GM21381 (cell line): ENCODE measurements at regions not wholly inside any gene's neighbourhood (a gene's known extent, or its start where the extent isn't known, plus 50 kb on each side); places are given as distances from the start of the nearest gene placed in this dataset.
A peak's percentile ranks its signal among the peaks of the same experiment; 100 is the strongest.

Source experiments
- ATAC-seq: cut with Tn5 transposase; IDR thresholded peaks from one replicate; pipeline ENCODE4 v1.9.1; 2021; ENCODE audit warnings: mild to moderate bottlenecking, moderate library complexity; ENCODE audit not compliant: unreplicated experiment

GRCh38 chr12:93279565-93280412 lies 97.9 kb upstream of the NUDT4 start:
- no peak for ATAC-seq

GRCh38 chr12:93287149-93287548 lies 90.6 kb upstream of the NUDT4 start:
- ATAC-seq, result no peak

- no peak for ATAC-seq
These were observed 89.1 kb upstream of the NUDT4 start for GRCh38 chr12:93288626-93289025.

GRCh38 chr12:93290391-93290790 lies 87.3 kb upstream of the NUDT4 start:
- no peak for ATAC-seq

GRCh38 chr12:93292213-93292612 lies 85.5 kb upstream of the NUDT4 start:
- ATAC-seq, result no peak

GRCh38 chr12:93292731-93293566 lies 84.8 kb upstream of the NUDT4 start:
- ATAC-seq, result no peak

GRCh38 chr12:93297032-93297431 lies 80.7 kb upstream of the NUDT4 start:
- ATAC-seq, result peak; percentile 95

GRCh38 chr12:93297536-93297935 lies 80.2 kb upstream of the NUDT4 start:
- no peak for ATAC-seq

GRCh38 chr12:93299262-93299846 lies 78.4 kb upstream of the NUDT4 start:
- no peak for ATAC-seq

- no peak for ATAC-seq
These were observed 77.1 kb upstream of the NUDT4 start for GRCh38 chr12:93300611-93301021.

- ATAC-seq, result no peak
These were observed 75.1 kb upstream of the NUDT4 start for GRCh38 chr12:93302331-93303229.

- ATAC-seq, result no peak
These were observed 71.1 kb upstream of the NUDT4 start for GRCh38 chr12:93306636-93307035.

- no peak for ATAC-seq
These were observed 69.4 kb upstream of the NUDT4 start for GRCh38 chr12:93308281-93308680.

GRCh38 chr12:93311827-93312226 lies 65.9 kb upstream of the NUDT4 start:
- ATAC-seq, result no peak

- no peak for ATAC-seq
These were observed 63.6 kb upstream of the NUDT4 start for GRCh38 chr12:93314177-93314497.

GRCh38 chr12:93315385-93315906 lies 62.3 kb upstream of the NUDT4 start:
- no peak for ATAC-seq

- ATAC-seq, result no peak
These were observed 61.7 kb upstream of the NUDT4 start for GRCh38 chr12:93315907-93316622.

GRCh38 chr12:93316623-93316971 lies 61.1 kb upstream of the NUDT4 start:
- ATAC-seq, result no peak

GRCh38 chr12:93317227-93317626 lies 60.5 kb upstream of the NUDT4 start:
- no peak for ATAC-seq
